Keratinocyte (primary cell): ENCODE measurements at regions not wholly inside any gene's neighbourhood (a gene's known extent, or its start where the extent isn't known, plus 50 kb on each side); places are given as distances from the start of the nearest gene placed in this dataset.

ENCODE experiments used
- DNase-seq: peaks from one replicate; pipeline ENCODE4 v3.0.0-alpha.2; 2011; ENCODE audit warnings: low read depth, missing footprints, low spot score
- FAIRE-seq: peaks from 2 replicates; lab custom pipeline; 2011; peaks lifted over from hg19 to GRCh38; lab: Jason Lieb, UNC
- H2AFZ ChIP-seq: 2 replicates; pipeline ENCODE4 v1.6.0; 2012; ENCODE audit warnings: low read length, control low read depth, inconsistent platforms; ENCODE audit not compliant: control insufficient read depth
- H3K27ac ChIP-seq: 2 replicates; pipeline ENCODE4 v1.5.1; 2011; ENCODE audit warnings: low read length; ENCODE audit not compliant: control insufficient read depth, insufficient read depth
- H3K27me3 ChIP-seq: 3 replicates; pipeline ENCODE4 v1.6.0; 2011; ENCODE audit warnings: low read length; ENCODE audit not compliant: control insufficient read depth, insufficient read depth; ENCODE audit errors: extremely low read depth
- H3K36me3 ChIP-seq, 2 experiments: 2 replicates in 1 of 2; 3 replicates in 1 of 2; pipeline ENCODE4 v1.5.1; 2011; ENCODE audit warnings: low read length in 2 of 2, mild to moderate bottlenecking in 1 of 2; ENCODE audit not compliant: control insufficient read depth in 2 of 2, insufficient read depth in 2 of 2; ENCODE audit errors: extremely low read depth in 1 of 2
- H3K4me1 ChIP-seq: 3 replicates; pipeline ENCODE4 v1.5.1; 2011; ENCODE audit warnings: low read length; ENCODE audit not compliant: control insufficient read depth, insufficient read depth; ENCODE audit errors: extremely low read depth
- H3K4me2 ChIP-seq: 3 replicates; pipeline ENCODE4 v1.6.0; 2011; ENCODE audit warnings: low read depth, low read length; ENCODE audit not compliant: control insufficient read depth, insufficient read depth; ENCODE audit errors: extremely low read depth
- H3K4me3 ChIP-seq, 3 experiments: fragments of 200-600 bp in 1 of 3; sonication (generic) in 1 of 3; 2 replicates in 2 of 3; 3 replicates in 1 of 3; pipeline ENCODE4 v1.5.1; 2011 to 2016; ENCODE audit warnings: low read length in 3 of 3, mild to moderate bottlenecking in 3 of 3, control low read depth in 2 of 3, inconsistent platforms in 1 of 3, low read depth in 1 of 3, mixed read lengths in 1 of 3, mixed run types in 1 of 3, moderate library complexity in 1 of 3; ENCODE audit not compliant: control insufficient read depth in 2 of 3, insufficient read depth in 2 of 3; ENCODE audit errors: extremely low read depth in 1 of 3
- H3K79me2 ChIP-seq: 2 replicates; pipeline ENCODE4 v1.6.0; 2012; ENCODE audit warnings: low read length; ENCODE audit not compliant: control insufficient read depth, insufficient read depth
- H3K9ac ChIP-seq: 3 replicates; pipeline ENCODE4 v1.6.0; 2011; ENCODE audit warnings: low read length; ENCODE audit not compliant: control insufficient read depth, insufficient read depth; ENCODE audit errors: extremely low read depth
- H3K9me1 ChIP-seq: 3 replicates; pipeline ENCODE4 v1.6.0; 2011; ENCODE audit warnings: low read length; ENCODE audit not compliant: control insufficient read depth, insufficient read depth; ENCODE audit errors: extremely low read depth
- H3K9me3 ChIP-seq: 2 replicates; pipeline ENCODE4 v1.5.1; 2012; ENCODE audit warnings: low read depth, low read length; ENCODE audit not compliant: control insufficient read depth
- H4K20me1 ChIP-seq: 3 replicates; pipeline ENCODE4 v1.6.0; 2011; ENCODE audit warnings: low read length; ENCODE audit not compliant: control insufficient read depth, insufficient read depth; ENCODE audit errors: extremely low read depth
- CTCF ChIP-seq, 3 experiments: IDR thresholded peaks in 1 of 3; conservative IDR thresholded peaks in 1 of 3; optimal IDR thresholded peaks in 1 of 3; 2 replicates in 2 of 3; 3 replicates in 1 of 3; pipeline versions ENCODE3 to v1.5.1; 2011; ENCODE audit warnings: low read length in 3 of 3, mild to moderate bottlenecking in 3 of 3, moderate library complexity in 2 of 3, control low read depth in 1 of 3, inconsistent platforms in 1 of 3; ENCODE audit not compliant: insufficient read depth in 2 of 3; ENCODE audit errors: extremely low read depth in 1 of 3
- EZH2 ChIP-seq: IDR thresholded peaks from one replicate; pipeline ENCODE4 v1.6.1; 2012; ENCODE audit warnings: inconsistent platforms, mild to moderate bottlenecking, low read length, moderate library complexity
- dilution Hi-C: fragments of 300-500 bp; cut with MboI; formaldehyde crosslinking; loops from one replicate; pipeline ENCODE4 v1.7.0; 2020; ENCODE audit warnings: low sequenced_read_pairs; ENCODE audit not compliant: extremely low pct_ligation_motif_present

GRCh38 chr19:30653646-30654386 is 281.6 kb downstream of the ZNF536 start:
- Histone ChIP-seq H3K36me3 (no peaks in the 10 kb centered on the region), H3K9ac (no peak overlapping the region), H3K4me2 (no peak overlapping the region), H3K4me1 (no peaks in the 10 kb centered on the region), H3K9me3 (no peaks in the 10 kb centered on the region), H3K9me1 (no peaks in the 10 kb centered on the region), H2AFZ (no peak overlapping the region), H3K27ac (no peak overlapping the region), H3K79me2 (no peaks in the 10 kb centered on the region), H4K20me1 (no peaks in the 10 kb centered on the region), H3K4me3 (no peak overlapping the region), H3K27me3 (no peaks in the 10 kb centered on the region)
- no peak for DNase-seq
- FAIRE-seq, result no peak
- TF ChIP-seq EZH2, result no peak
- no peak for TF ChIP-seq CTCF (optimal IDR thresholded peaks at IDR 0.05 in 1 of 3, IDR thresholded peaks at IDR 0.05 in 1 of 3, conservative IDR thresholded peaks at IDR 0.05 in 1 of 3; ENCODE audit: extremely low read depth in 1 of 3, insufficient read depth in 2 of 3, low read length in 3 of 3)
- dilution Hi-C loops, result no loop called here

DNA sequence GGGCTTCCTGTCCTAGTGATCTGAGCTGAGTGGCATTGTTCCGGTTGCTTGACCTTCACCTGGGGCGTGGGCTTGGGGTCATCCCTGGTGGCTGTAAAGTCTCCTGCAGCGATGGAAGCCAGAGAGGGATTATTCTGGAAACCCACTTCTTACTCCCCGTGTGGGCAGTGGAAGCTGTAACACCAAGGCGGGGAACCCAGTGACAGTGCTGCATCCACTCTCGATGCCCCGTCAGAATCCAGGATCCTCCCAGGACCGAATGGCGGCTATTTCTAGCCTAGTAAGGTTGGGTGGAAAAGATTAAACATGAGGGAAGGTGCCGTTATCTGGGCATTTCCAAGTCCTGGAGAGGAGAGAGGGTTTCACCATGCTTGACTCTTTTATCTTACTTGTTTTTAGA is 280.6 kb downstream of the ZNF536 start:
- no peaks in the 10 kb centered on the region for H3K79me2 ChIP-seq
- no peak overlapping the region for H3K4me2 ChIP-seq
- H3K9me1 ChIP-seq, result no peaks in the 10 kb centered on the region
- H3K36me3 ChIP-seq, result no peaks in the 10 kb centered on the region
- no peaks in the 10 kb centered on the region for H4K20me1 ChIP-seq
- no peak overlapping the region for H3K27ac ChIP-seq
- no peak overlapping the region for H3K4me3 ChIP-seq
- DNase-seq, result no peak
- TF ChIP-seq EZH2 (no peak), CTCF (optimal IDR thresholded peaks at IDR 0.05 in 1 of 3, IDR thresholded peaks at IDR 0.05 in 1 of 3, conservative IDR thresholded peaks at IDR 0.05 in 1 of 3; ENCODE audit: extremely low read depth in 1 of 3, insufficient read depth in 2 of 3, low read length in 3 of 3) (no peak)
- no peak overlapping the region for H3K9ac ChIP-seq
- no peaks in the 10 kb centered on the region for H3K4me1 ChIP-seq
- no peaks in the 10 kb centered on the region for H3K27me3 ChIP-seq
- no peaks in the 10 kb centered on the region for H3K9me3 ChIP-seq
- dilution Hi-C loops, result no loop called here
- FAIRE-seq, result no peak
- no peak overlapping the region for H2AFZ ChIP-seq
